Endothelial cell of umbilical vein (primary cell): ENCODE measurements at regions not wholly inside any gene's neighbourhood (a gene's known extent, or its start where the extent isn't known, plus 50 kb on each side); places are given as distances from the start of the nearest gene placed in this dataset.

Source experiments
- BruUV-seq: library from RNA; stranded (reverse); fragments of 400-500 nt; replicated peaks from 2 replicates; lab custom pipeline; 2021; lab: Mats Ljungman, UMichigan
- CTCF ChIA-PET: fragments of 300-600, 350-600 bp; sonication (Branson Sonifier 250); formaldehyde crosslinking; loops from one replicate; lab custom pipeline; 2021; ENCODE audit warnings: antibody characterized with exemption, inconsistent platforms; lab: Charles Lee
- POLR2A ChIA-PET: fragments of 300-600, 350-600 bp; sonication (Branson Sonifier 250); formaldehyde crosslinking; loops from one replicate; lab custom pipeline; 2021; ENCODE audit warnings: antibody characterized with exemption, inconsistent platforms; lab: Charles Lee
- DNase-seq: peaks from one replicate; pipeline ENCODE4 v3.0.0-alpha.2; 2011; ENCODE audit warnings: low read depth, low spot score
- FAIRE-seq: peaks from 2 replicates; lab custom pipeline; 2011; peaks lifted over from hg19 to GRCh38; lab: Jason Lieb, UNC
- H2AFZ ChIP-seq: 2 replicates; pipeline ENCODE4 v1.6.0; 2012; ENCODE audit warnings: low read depth, low read length, control low read depth, inconsistent platforms
- H3K27ac ChIP-seq: 2 replicates; pipeline ENCODE4 v1.5.1; 2011; ENCODE audit warnings: low read depth, mild to moderate bottlenecking, control low read depth, low read length, moderate library complexity; ENCODE audit not compliant: insufficient read depth
- H3K27me3 ChIP-seq, 2 experiments: 2 replicates each; pipeline versions ENCODE4 v1.6.0 to v1.6.1; 2011; ENCODE audit warnings: low read length in 2 of 2, mixed read lengths in 1 of 2; ENCODE audit not compliant: control insufficient read depth in 2 of 2, insufficient read depth in 2 of 2
- H3K36me3 ChIP-seq, 2 experiments: 2 replicates in 1 of 2; 3 replicates in 1 of 2; pipeline ENCODE4 v1.5.1; 2011; ENCODE audit warnings: low read length in 2 of 2, mild to moderate bottlenecking in 1 of 2, moderate library complexity in 1 of 2; ENCODE audit not compliant: control insufficient read depth in 2 of 2, insufficient read depth in 2 of 2; ENCODE audit errors: extremely low read depth in 1 of 2
- H3K4me1 ChIP-seq: 3 replicates; pipeline ENCODE4 v1.5.1; 2011; ENCODE audit warnings: mild to moderate bottlenecking, low read length; ENCODE audit not compliant: control insufficient read depth, insufficient read depth; ENCODE audit errors: extremely low read depth
- H3K4me2 ChIP-seq: 2 replicates; pipeline ENCODE4 v1.6.1; 2011; ENCODE audit warnings: low read length, control low read depth, mixed read lengths; ENCODE audit not compliant: insufficient read depth
- H3K4me3 ChIP-seq, 3 experiments: fragments of 200-600 bp in 1 of 3; sonication (generic), shearing (Covaris generic) in 1 of 3; replicated peaks in 1 of 3; 2 replicates each; pipeline ENCODE4 v1.5.1; 2011 to 2016; ENCODE audit warnings: control low read depth in 3 of 3, low read length in 3 of 3, mild to moderate bottlenecking in 2 of 3, inconsistent platforms in 1 of 3, low read depth in 1 of 3, moderate library complexity in 1 of 3; ENCODE audit not compliant: insufficient read depth in 1 of 3
- H3K79me2 ChIP-seq: 2 replicates; pipeline ENCODE4 v1.6.0; 2012; ENCODE audit warnings: low read length, inconsistent platforms; ENCODE audit not compliant: control insufficient read depth, insufficient read depth
- H3K9ac ChIP-seq: replicated peaks from 2 replicates; pipeline ENCODE3; 2011; ENCODE audit warnings: low read length, control low read depth; ENCODE audit not compliant: insufficient read depth; ENCODE audit errors: extremely low read depth
- H3K9me1 ChIP-seq: replicated peaks from 3 replicates; pipeline ENCODE4 v1.6.0; 2011; ENCODE audit warnings: mild to moderate bottlenecking, low read length; ENCODE audit not compliant: control insufficient read depth, insufficient read depth; ENCODE audit errors: extremely low read depth
- H3K9me3 ChIP-seq: replicated peaks from 2 replicates; pipeline ENCODE4 v1.5.1; 2012; ENCODE audit warnings: low read length, inconsistent platforms; ENCODE audit not compliant: control insufficient read depth, insufficient read depth
- H4K20me1 ChIP-seq: replicated peaks from 2 replicates; pipeline ENCODE3; 2011; ENCODE audit warnings: mild to moderate bottlenecking, low read length; ENCODE audit not compliant: control insufficient read depth, insufficient read depth; ENCODE audit errors: extremely low read depth
- CTCF ChIP-seq, 2 donors: IDR thresholded peaks; 1 replicate in 1 of 2; 2 replicates in 1 of 2; pipeline ENCODE4 v1.5.1; 2011; ENCODE audit warnings: low read length in 2 of 2, mild to moderate bottlenecking in 2 of 2, moderate library complexity in 2 of 2, control low read depth in 1 of 2, inconsistent platforms in 1 of 2, low read depth in 1 of 2; ENCODE audit not compliant: insufficient read depth in 1 of 2; ENCODE audit errors: extremely low read depth in 1 of 2
- EZH2 ChIP-seq: IDR thresholded peaks from 2 replicates; pipeline ENCODE4 v1.6.1; 2012; ENCODE audit warnings: borderline replicate concordance, low read depth, mild to moderate bottlenecking, moderate library complexity, low read length, inconsistent platforms; ENCODE audit not compliant: severe bottlenecking
- FOS ChIP-seq: IDR thresholded peaks from 2 replicates; pipeline ENCODE4 v1.6.1; 2011; ENCODE audit warnings: mild to moderate bottlenecking, low read length, moderate library complexity, borderline replicate concordance; ENCODE audit not compliant: insufficient read depth
- GATA2 ChIP-seq: IDR thresholded peaks from 2 replicates; pipeline ENCODE4 v1.7.0; 2011; ENCODE audit warnings: low read depth, mild to moderate bottlenecking, moderate library complexity, mixed read lengths, low read length; ENCODE audit not compliant: insufficient read length, insufficient read depth
- JUN ChIP-seq: IDR thresholded peaks from 2 replicates; pipeline ENCODE4 v1.6.1; 2011; ENCODE audit warnings: borderline replicate concordance, low read depth; ENCODE audit not compliant: insufficient read length, insufficient read depth
- MAX ChIP-seq: IDR thresholded peaks from 2 replicates; pipeline ENCODE4 v1.6.1; 2011; ENCODE audit not compliant: insufficient read depth, insufficient read length
- MYC ChIP-seq: IDR thresholded peaks from one replicate; pipeline ENCODE4 v1.6.1; 2011; ENCODE audit warnings: mild to moderate bottlenecking, low read depth, low read length
- POLR2A ChIP-seq: IDR thresholded peaks from 2 replicates; pipeline ENCODE4 v1.6.1; 2012; ENCODE audit warnings: low read depth, mild to moderate bottlenecking, control low read depth, low read length
- POLR2AphosphoS5 ChIP-seq: IDR thresholded peaks from 2 replicates; pipeline ENCODE4 v1.6.1; 2012; ENCODE audit warnings: low read depth, mild to moderate bottlenecking, control low read depth, low read length, moderate library complexity; ENCODE audit not compliant: insufficient read depth
- dilution Hi-C: fragments of 300-500 bp; cut with MboI; formaldehyde crosslinking; loops from one replicate; pipeline ENCODE4 v1.15.0; 2019; ENCODE audit warnings: low sequenced_read_pairs; ENCODE audit not compliant: extremely low pct_ligation_motif_present
- intact Hi-C: fragments of 100-400 bp; cut with micrococcal nuclease; formaldehyde crosslinking; loops from one replicate; pipeline ENCODE4 v1.10.0; 2022

GRCh38 chr14:49280566-49280965 lies 305.6 kb downstream of the RPS29 start:
- TF ChIP-seq FOS (no peak), CTCF (IDR thresholded peaks at IDR 0.05; ENCODE audit: extremely low read depth in 1 of 2, insufficient read depth in 1 of 2, low read depth in 1 of 2, low read length in 2 of 2) (no peak), POLR2AphosphoS5 (no peak), GATA2 (no peak), POLR2A (no peak), EZH2 (no peak), MYC (no peak), MAX (no peak), JUN (no peak)
- Histone ChIP-seq H3K27me3 (no peaks in the 10 kb centered on the region), H3K79me2 (no peaks in the 10 kb centered on the region), H3K4me2 (no peak overlapping the region), H2AFZ (no peak overlapping the region), H3K9ac (no peak overlapping the region), H3K9me3 (no peaks in the 10 kb centered on the region), H3K9me1 (no peaks in the 10 kb centered on the region), H3K4me3 (no peak overlapping the region), H4K20me1 (no peaks in the 10 kb centered on the region), H3K36me3 (no peaks in the 10 kb centered on the region), H3K4me1 (no peaks in the 10 kb centered on the region), H3K27ac (no peak overlapping the region)
- FAIRE-seq (no peak), DNase-seq (no peak)
- BruUV-seq: no TSS peak
- intact Hi-C loops: no loop called here
- POLR2A ChIA-PET: no interaction called here
- CTCF ChIA-PET: no interaction called here
- dilution Hi-C loops: no loop called here
